ENCODE measurements at regions not wholly inside any gene's neighbourhood (a gene's known extent, or its start where the extent isn't known, plus 50 kb on each side); places are given as distances from the start of the nearest gene placed in this dataset.

DNA sequence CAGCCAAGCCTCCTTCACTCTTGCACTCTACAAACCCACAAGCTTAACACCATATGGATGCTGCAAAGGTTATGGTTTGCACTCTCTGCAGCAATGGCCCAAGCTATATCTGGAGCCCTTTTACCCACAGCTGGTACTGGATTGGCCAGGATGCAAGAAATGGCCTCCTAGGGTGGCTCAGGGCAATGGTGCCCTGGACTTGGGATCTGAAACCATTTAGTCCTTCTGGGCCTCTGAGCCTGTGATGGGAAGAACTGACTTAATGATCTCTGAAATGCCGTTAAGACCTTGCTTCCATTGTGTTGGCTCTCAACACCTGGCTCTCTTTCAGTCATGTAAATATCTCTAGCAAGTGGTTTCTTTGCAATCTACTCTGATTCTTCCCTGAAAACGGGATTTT lies 626.0 kb downstream of the KCTD8 start:
- no peak overlapping the region for H3K27ac Mint-ChIP-seq
- H3K4me3 Mint-ChIP-seq, result no peak overlapping the region
- peaks cover 39% of the 10 kb centered on the region for H3K9me3 Mint-ChIP-seq
- H3K27me3 Mint-ChIP-seq (ENCODE audit: insufficient read depth), result no peaks in the 10 kb centered on the region
- DNase-seq, result no peak
- no peaks in the 10 kb centered on the region for H3K4me1 Mint-ChIP-seq (ENCODE audit: low read depth)
- no peaks in the 10 kb centered on the region for H3K36me3 Mint-ChIP-seq (ENCODE audit: low read depth)
- TF ChIP-seq, protein P1, sequence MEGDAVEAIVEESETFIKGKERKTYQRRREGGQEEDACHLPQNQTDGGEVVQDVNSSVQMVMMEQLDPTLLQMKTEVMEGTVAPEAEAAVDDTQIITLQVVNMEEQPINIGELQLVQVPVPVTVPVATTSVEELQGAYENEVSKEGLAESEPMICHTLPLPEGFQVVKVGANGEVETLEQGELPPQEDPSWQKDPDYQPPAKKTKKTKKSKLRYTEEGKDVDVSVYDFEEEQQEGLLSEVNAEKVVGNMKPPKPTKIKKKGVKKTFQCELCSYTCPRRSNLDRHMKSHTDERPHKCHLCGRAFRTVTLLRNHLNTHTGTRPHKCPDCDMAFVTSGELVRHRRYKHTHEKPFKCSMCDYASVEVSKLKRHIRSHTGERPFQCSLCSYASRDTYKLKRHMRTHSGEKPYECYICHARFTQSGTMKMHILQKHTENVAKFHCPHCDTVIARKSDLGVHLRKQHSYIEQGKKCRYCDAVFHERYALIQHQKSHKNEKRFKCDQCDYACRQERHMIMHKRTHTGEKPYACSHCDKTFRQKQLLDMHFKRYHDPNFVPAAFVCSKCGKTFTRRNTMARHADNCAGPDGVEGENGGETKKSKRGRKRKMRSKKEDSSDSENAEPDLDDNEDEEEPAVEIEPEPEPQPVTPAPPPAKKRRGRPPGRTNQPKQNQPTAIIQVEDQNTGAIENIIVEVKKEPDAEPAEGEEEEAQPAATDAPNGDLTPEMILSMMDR (IDR thresholded peaks at IDR 0.05), result no peak

DNA sequence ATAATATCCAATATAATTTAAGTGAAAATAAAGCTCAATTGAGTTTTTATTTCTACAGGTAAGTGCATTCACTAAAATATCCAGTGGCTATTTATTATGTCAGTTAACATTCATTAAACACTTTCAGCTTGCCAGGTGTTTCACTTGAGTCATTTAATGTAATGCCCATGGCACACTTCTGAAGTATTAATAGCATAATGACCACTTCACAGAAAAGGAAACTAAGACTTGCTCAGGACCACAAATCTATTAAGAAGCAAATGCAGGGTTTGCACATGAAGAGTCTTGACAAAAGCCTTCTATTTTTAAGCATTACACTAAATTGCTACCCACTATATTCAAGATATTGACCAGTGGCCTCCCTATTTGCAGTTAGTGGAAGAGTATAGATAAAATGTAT lies 612.7 kb downstream of the KCTD8 start:
- Mint-ChIP-seq H3K4me1 (ENCODE audit: low read depth) (no peaks in the 10 kb centered on the region), H3K4me3 (no peak overlapping the region)
- TF ChIP-seq, protein P1 (IDR thresholded peaks at IDR 0.05), result no peak

DNA sequence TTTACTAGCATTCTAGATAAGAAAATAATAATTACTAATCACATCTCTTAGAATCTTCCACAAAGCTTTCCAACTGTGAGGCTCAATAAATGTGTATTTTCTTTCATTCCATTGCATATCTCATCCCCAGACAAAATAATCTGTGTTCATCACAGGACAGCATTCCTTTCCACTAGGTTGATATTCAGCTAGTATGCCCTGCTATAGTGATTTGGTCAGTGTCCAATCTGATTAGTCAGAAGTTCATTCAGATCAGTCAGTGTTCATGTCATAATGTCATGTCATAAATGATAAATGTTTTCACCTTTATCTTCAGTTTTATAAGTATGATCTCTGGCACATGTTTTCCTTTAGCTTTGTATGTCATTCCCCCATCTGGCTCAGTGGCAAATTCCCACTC lies 611.4 kb downstream of the KCTD8 start:
- Mint-ChIP-seq H3K36me3 (ENCODE audit: low read depth) (no peaks in the 10 kb centered on the region; the same call in 1 of the 2 replicates), H3K9me3 (peaks cover 39% of the 10 kb centered on the region), H3K4me1 (ENCODE audit: low read depth) (no peaks in the 10 kb centered on the region), H3K27me3 (ENCODE audit: insufficient read depth) (no peaks in the 10 kb centered on the region), H3K4me3 (no peak overlapping the region), H3K27ac (no peak overlapping the region)
- DNase-seq, result no peak
- TF ChIP-seq, protein P1 (IDR thresholded peaks at IDR 0.05), result no peak

More for the DNA sequence above, 612.7 kb downstream of the KCTD8 start:
- DNase-seq, result no peak
- Mint-ChIP-seq H3K27ac (no peak overlapping the region), H3K27me3 (ENCODE audit: insufficient read depth) (no peaks in the 10 kb centered on the region), H3K36me3 (ENCODE audit: low read depth) (no peaks in the 10 kb centered on the region; the same call in 1 of the 2 replicates), H3K9me3 (peaks cover 42% of the 10 kb centered on the region)

DNA sequence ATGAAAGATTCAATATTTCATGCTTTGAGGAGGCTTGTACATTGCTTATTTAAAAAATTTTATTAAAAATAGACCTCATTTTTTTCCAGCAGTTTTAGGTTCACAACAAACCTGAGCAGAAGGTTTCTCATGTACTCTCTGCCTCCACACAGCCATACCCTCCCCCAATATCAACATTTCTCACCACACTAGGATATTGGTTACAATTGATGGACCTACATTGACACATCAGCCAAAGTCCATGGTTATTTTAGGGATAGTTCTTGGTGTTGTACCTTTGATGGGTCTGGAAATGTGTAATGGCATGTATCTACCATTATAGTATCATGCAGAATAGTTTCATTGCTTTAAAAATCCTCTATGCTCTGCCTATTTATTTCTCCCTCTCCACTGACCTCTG lies 611.0 kb downstream of the KCTD8 start:
- no peaks in the 10 kb centered on the region for H3K27me3 Mint-ChIP-seq (ENCODE audit: insufficient read depth)
- H3K4me1 Mint-ChIP-seq (ENCODE audit: low read depth), result no peaks in the 10 kb centered on the region
- no peaks in the 10 kb centered on the region for H3K36me3 Mint-ChIP-seq (ENCODE audit: low read depth)
- H3K27ac Mint-ChIP-seq, result no peak overlapping the region
- no peak overlapping the region for H3K4me3 Mint-ChIP-seq
- DNase-seq, result no peak
- TF ChIP-seq, protein P1 (IDR thresholded peaks at IDR 0.05), result no peak
- H3K9me3 Mint-ChIP-seq, result peaks cover 37% of the 10 kb centered on the region

DNA sequence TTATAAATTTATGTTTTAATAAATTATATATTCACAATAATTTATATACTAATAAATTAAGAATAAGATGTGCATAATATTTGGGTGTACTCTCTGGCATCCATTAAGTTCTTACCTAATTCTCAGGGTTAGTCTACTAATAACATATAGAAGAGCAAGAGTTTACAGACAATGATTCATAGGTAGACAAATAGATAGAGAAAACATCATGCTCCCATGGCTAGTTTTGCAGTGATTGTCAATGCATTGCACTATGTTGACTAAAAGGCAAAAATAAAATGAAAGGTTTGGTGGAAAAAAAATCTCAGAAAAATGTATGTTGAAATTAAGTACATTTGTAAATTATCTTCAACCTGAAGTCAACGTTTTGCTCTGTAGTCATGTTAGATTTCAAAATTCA lies 606.0 kb downstream of the KCTD8 start:
- Mint-ChIP-seq H3K36me3 (ENCODE audit: low read depth) (no peaks in the 10 kb centered on the region), H3K4me3 (no peak overlapping the region), H3K4me1 (ENCODE audit: low read depth) (no peaks in the 10 kb centered on the region), H3K9me3 (peaks cover 21% of the 10 kb centered on the region), H3K27ac (no peak overlapping the region), H3K27me3 (ENCODE audit: insufficient read depth) (no peaks in the 10 kb centered on the region)
- TF ChIP-seq, protein P1 (IDR thresholded peaks at IDR 0.05), result no peak
- no peak for DNase-seq

DNA sequence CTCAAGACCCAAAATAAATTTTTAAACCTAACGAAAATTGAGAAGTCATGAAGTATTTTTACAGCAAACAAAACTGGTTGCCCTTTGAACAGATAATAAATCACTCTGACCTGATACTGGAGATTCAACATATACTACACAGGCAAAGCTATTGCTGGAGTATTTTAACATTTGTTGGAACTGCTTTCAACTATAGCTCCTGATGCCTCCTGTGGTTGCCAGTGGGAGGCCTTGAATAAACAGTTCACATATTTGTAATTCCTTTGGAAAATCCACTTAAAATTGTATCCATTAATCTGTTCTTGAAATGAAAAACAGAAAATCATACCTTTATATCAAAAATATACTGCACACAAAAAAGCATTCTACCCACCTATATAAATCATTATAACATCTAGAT lies 605.1 kb downstream of the KCTD8 start:
- DNase-seq, result no peak
- H3K36me3 Mint-ChIP-seq (ENCODE audit: low read depth), result no peaks in the 10 kb centered on the region
- no peaks in the 10 kb centered on the region for H3K27me3 Mint-ChIP-seq (ENCODE audit: insufficient read depth)

More for the DNA sequence above, 605.1 kb downstream of the KCTD8 start:
- H3K4me1 Mint-ChIP-seq (ENCODE audit: low read depth), result no peaks in the 10 kb centered on the region
- H3K9me3 Mint-ChIP-seq, result peaks cover 11% of the 10 kb centered on the region
- H3K4me3 Mint-ChIP-seq, result no peak overlapping the region
- no peak overlapping the region for H3K27ac Mint-ChIP-seq
- TF ChIP-seq, protein P1 (IDR thresholded peaks at IDR 0.05), result no peak

Measured in HFFc6 (cell line).